ENCODE measurements at regions not wholly inside any gene's neighbourhood (a gene's known extent, or its start where the extent isn't known, plus 50 kb on each side); places are given as distances from the start of the nearest gene placed in this dataset.
A peak's percentile ranks its signal among the peaks of the same experiment; 100 is the strongest.

DNA sequence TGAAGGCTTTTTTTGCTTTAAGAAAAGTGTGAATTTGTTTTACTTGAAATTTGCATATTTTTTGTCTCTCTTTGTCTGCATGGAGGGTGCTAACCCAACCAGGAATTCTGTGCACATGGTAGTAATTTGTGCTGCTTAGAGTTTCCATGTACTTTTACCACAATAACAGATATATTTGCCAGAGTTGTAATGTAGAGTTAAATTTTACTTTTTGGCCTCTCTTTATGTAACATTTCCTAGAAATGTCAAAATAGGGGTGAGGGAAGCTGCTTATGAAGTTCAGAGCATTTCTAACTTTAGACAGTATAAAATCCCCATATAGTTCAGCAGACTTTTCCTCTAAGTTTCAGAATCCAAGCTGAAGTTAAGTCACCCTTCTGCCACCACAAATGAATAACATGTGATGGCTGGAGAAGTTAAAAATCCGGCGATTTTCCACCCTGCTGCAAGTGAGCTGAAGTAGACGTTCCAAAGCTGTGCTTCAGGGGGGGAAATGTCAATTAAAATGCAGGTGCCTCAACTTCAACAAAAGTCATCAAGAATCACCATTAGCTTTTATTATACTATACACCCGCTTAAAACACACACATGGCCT, 385.7 kb upstream of the NR2F2 start:
- DNase-seq (ENCODE audit: low read depth in 2 of 2) = no peak

DNA sequence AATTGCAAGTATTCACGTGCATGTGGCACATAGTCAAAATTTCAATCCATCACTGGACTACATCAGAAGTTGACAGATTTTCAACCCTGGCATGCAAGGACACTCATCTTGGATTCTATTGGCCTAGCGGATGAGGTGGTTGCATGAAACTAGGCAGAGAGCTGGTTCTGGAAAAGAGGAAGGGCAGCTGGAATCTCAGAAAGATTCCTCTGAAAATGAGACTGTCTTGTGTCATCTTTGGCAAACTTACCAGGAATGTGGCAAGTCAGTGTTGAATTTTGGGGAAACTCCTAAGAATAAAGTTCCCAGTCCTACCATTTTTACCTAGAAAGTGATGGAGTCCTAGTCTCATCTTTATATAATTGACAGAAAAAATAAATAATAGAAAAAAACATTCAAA, 384.3 kb upstream of the NR2F2 start:
- no peak for DNase-seq (ENCODE audit: low read depth in 2 of 2)

DNA sequence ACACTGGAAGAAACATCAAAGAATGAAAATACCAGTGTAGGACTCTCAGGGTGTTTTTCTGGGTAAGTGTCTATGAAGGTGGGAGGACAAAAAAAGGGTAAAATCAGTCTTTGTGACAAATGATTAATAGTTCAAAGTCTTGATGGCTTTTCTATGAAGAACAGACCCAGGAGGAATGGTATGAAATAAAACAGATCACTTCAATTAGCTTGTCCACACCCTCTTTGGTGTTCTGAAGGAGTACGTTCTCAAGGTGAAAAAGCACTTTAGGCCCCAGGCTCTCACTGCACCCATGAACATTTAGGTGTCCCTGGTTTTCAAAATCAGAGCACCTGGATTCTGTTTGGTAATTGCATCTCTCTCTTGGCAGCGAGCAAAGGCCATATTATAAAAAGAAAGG, 383.6 kb upstream of the NR2F2 start:
- no peak for DNase-seq (ENCODE audit: low read depth in 2 of 2)

DNA sequence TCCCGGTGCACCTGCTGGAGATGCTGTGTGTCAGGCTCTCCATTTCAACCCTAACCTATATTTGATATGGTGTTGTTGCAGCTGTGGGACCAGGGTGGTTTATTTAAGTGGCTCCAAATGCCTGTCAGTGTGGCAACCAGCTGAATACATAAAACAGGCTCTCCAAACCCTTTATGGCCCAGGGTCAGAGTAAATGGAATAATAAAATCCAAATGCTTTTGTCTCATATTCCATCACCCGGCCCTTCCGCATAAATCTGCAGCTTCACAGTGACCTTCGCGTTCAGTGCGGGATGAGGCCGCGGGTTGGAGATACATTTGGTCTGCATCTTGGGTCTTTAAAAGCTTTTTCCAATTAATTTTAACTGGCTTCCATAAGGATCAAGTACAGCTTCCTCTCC, 382.1 kb upstream of the NR2F2 start:
- DNase-seq (ENCODE audit: low read depth in 2 of 2) = no peak

DNA sequence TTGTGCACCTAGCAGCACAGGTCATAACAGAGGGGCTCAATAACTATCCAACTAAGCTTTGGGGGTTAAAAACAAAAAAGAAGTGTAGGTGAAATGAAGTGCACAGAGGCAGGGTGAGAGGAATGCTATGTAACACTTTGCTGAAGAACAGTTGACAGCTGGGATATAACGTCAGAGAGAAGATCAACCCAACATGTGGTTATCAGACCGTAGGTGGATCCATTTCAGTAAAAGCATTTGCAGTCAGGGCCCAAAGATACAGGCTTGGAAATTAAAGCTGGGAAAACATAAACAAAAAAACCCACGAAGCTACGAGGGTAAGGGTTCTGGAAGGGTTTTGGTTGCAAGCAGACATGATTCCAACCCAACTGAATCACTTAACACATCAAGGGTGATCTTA, 377.5 kb upstream of the NR2F2 start:
- DNase-seq (ENCODE audit: low read depth in 2 of 2) = no peak

DNA sequence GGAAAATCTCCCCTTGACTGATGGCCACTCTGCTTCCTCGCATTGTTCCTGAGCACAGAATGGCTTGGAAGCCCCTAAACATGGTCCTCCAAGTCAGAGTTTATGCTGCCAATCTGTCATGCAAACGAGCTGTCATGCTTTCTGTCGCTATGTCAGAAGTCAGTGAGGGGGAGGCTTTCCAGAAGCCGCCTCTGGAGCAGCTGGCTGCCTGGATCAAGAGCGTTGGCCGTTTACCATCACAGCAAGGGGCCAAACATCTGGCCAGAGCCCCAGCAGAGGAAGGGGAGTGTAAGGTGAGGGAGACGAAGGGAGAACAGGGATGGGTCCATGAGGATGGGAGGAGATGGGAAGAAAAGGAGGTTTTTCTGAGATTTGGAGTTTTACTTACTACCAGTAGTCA, 372.6 kb upstream of the NR2F2 start:
- DNase-seq (ENCODE audit: low read depth in 2 of 2) = no peak

DNA sequence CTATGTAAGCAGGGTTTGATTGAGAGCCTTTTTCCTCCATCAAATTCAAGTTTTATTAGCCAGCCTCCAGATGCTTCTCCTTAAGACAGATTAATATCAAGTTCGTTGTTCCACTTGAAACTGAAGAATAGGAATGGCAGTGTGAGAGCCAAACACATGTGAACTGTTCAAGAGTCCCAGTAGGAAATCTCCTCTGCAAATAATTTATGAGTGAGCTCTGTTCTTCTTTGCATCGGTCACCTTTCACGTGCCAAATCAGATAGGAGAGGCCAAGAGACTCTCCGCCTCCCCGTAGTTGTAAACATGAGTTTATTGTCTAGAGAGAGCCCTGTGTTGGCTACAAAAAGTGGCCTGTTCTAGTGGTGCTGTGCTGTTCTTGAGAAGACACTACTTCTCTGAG, 372.1 kb upstream of the NR2F2 start:
- no peak for DNase-seq (ENCODE audit: low read depth in 2 of 2)

DNA sequence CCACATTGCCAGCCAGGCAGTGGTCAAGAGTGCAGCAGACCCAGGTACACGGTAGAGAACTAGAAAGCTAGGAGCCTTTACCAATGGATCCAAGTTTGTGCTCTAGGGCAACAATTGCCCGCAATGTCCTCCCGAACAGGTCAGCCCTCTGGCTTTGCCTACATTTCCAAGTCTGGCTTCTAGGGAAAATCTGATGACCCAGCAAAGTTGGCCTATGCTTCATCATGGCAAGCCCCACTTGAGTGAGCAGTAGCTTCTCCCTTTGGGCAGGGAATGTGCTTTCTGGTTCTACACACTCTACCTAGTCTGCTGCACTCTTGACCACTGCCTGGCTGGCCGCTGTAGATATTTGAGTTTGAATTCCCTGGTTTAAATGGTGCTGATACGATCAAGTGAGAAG, 361.6 kb upstream of the NR2F2 start:
- DNase-seq (ENCODE audit: low read depth in 2 of 2) = no peak

DNA sequence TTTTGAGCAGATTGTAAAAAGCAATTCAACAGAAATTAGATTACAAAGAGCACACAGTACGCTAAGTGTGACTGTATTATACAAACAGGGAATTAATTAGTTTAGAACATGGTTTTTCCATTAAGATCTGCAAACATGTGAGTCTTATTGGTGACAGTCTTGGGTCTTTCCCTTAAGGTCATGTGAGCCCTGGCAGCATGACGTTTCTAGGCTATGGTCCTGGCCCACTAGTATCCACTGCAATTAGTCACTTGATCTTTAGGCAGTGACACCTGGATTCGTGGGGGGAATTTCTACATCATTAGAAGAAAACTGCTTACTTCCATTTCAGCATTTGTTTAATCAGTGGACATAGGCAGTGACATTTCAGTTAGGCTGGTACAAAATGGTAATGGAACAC, 360.2 kb upstream of the NR2F2 start:
- DNase-seq (ENCODE audit: low read depth in 2 of 2) = no peak

DNA sequence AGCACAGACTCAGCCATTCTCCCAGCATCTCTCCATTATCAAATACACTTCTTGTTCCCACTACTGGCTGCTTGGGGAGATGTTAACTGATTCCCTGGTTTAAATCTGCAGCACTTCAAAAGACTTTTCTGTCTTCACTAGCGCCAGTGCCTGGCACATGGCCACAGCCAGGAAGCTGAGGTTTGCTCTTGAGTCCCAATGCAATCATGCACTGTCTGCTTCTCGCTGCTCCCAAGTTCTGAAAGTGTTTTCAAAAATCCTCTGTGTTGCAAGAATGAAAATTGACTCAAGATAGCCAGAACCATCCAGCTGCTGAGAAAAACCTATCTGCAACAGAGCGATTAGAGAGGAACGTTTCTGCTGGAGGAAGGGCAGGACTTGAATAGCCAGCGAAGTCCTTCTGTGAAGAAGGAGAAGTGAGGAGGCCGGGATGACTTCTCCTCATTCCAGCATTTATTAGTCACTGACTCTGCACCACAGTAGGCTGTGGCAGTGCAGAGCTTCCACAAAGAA, 358.4 kb upstream of the NR2F2 start:
- no peak for DNase-seq (ENCODE audit: low read depth in 2 of 2)

DNA sequence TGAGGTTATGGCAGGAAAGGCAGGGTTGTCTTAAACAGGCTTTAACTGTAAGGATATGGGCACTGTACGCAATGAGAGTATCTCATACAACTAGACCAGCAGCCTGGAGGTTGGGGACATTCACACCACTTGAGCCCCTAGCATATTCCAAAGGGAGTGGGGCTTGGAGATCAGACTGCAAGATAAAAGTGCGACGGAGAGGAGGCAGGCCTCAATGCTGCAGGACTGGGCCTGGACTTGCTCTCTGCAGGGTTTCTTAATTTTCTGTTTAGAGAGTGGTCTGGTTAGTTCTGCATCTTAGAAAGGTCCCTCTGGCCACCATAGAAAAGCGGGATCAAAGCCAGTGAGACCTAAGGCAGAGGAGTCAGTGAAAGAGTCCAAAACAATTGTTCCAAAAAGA, 357.7 kb upstream of the NR2F2 start:
- no peak for DNase-seq (ENCODE audit: low read depth in 2 of 2)

DNA sequence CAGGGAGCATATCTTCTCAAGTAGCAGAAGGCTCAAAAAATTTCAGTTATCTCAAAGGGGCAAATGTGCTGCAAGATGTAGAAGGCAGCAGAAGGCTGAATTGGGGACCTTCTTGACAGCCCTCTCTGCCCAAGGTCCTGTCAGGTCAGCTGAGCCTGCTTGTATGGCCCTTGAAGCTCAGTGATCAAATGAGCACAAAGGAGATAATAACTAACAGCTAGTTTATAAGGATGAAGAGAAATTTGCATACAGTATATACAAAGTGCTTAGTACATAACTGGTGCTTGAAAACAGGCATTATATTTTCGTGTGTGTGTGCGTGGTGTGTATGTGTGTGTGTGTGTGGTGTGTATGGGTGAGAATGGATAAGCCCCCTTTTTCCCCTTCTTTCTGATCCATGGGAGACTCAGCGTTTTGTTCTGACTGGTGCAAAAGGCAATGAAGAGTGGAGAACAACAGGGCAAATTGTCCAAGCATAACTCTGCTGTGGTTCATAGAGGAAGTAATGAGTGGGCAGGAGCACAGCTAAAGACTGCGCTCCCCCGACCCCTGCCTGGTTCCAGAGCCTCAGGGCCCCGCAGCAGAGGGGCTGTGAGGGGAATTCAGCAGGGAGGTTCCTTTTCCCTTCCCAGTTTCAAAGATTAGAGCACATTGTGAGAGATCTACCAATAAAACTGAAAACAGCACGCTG, 356.8 kb upstream of the NR2F2 start:
- DNase-seq (ENCODE audit: low read depth in 2 of 2) = no peak

DNA sequence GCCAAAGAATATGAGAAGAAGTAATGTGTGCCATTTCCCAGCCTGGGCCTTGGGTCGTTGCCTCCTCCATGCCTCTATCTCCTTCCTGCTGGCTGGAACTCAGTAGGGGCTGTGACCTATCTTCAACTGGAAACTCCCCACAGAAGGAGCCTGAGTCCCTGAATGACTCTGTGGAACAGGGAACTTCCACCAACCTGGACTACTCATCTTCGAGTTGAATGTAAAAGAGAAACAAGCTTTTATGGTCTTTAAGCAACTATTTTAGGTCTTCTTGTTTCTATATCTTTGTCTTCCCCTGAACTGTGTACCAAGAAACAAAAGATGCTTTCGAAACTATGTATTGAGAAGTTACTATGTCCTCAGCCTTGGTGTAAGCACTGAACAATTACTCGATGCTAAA, 355.3 kb upstream of the NR2F2 start:
- DNase-seq (ENCODE audit: low read depth in 2 of 2) = no peak

DNA sequence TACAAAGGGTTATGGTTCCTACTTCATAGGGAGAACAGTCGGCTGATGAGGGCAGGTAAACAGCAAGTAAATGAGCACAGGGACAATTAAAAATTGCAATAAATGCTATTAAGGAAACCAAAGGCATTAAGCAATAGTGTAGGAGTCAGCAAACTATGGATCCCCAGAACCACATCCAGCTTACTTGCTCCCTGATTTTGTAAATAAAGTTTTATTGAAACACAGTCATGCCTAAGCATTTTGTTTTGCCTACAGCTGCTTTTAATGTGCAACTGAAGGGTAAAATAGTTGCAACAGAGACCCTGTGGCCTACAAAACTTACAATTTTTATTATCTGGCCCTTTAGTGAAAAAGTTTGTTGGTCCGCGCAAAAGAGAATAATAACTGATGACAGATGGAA, 351.2 kb upstream of the NR2F2 start:
- DNase-seq (ENCODE audit: low read depth in 2 of 2) = no peak

DNA sequence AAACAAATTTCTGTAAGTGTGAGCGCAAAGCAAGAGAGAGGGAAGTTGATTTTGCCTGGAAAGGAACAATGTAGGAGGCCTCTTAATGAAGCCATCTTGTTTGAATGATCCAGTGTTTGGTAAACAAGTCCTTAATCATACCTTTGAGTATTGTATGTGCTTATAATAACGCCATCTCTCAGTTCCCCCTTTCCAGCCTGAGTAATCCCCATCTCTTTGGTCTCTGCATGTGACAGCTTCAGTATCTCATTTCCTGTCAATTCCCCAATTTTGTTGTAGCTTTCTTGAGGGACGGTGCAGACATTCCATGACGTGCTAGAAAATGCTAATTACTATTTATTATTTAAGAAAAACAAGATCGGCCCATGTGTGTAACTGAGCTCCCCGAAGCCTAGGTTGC, 349.3 kb upstream of the NR2F2 start:
- no peak for DNase-seq (ENCODE audit: low read depth in 2 of 2)

DNA sequence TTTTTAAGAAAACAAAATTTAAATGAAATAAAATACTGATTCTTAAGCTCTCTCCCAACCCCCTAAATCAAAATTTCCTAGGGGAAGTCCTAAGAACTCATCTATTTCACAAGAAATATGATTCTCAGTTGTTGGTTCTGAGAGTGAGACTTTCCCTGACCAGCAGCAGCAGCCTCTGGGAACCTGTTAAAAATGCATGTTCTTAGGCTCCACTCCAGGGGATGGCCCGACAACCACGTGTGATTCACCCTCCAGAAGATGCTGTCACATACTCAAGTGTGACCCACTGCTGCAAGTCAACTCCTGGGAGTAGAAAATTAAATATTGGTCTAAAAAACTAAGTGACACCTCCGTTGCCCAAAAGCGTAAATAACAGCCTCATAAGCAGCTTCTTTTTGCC, 343.2 kb upstream of the NR2F2 start:
- DNase-seq (ENCODE audit: low read depth in 2 of 2) = no peak

DNA sequence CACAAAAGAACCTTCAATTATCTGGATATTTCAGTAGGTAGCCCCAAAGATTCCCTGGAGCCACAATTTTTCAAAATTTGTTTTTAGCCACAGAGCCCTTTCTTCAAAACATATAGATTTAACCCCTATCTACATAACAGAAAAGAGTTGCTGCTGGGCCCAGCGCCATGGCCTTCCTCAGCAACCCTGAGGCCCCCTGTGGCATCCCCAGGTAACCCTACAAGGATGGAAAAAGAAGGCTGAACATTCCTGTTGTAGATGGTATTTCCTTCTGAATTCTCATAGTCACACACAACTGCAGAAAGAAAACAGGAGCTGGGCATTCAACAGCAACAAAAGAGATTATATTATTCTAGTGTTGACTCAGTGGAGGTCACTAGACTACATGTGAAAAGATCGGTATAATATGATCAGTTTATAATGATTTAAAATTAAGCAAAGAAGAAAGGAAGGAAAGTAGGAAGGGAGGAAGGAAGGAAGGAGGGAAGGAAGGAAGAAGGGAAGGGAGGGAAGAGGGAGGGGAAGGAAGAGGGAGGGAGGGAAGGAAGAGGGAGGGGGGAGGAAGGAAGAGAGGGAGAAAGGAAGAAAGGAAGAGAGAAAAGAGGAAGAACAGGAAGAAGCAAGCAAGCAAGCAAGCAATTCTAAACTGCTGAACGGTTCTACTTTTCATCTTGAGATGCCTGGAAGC, 342.5 kb upstream of the NR2F2 start:
- DNase-seq (ENCODE audit: low read depth in 2 of 2) = no peak

DNA sequence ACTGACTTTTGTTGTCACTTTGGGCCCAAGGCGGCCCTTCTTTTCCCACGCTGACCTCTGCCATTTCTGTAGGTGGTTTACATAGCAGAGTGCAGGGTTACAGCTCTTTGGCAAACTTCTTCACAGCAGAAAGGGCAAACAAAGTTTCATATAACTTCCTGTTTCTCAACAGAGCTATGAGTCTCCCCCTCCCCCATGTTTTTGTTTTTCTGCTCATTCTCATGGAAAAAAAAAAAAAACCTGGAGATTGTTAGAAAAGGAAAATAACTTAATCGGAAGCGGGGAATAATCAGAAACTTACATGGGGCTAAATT, 342.0 kb upstream of the NR2F2 start:
- no peak for DNase-seq (ENCODE audit: low read depth in 2 of 2)

DNA sequence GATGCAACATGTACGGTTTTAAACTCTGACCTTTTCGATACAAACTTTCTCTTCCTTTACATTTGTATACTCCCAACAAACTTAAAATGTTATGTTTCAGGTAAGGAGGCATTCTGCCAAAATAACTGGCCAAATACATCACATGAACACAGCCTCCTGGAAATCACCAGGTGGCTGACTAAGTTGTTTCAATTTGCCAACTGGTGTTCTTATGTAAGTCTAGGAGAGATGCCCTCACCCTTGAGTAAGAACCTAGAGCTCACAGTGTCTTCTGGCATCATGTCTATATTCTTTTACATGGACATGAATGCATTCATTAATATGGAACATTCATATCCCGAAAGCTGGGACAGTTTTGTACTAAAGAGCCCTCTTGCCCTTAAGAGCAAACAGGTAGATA, 341.1 kb upstream of the NR2F2 start:
- DNase-seq (ENCODE audit: low read depth in 2 of 2) = no peak

DNA sequence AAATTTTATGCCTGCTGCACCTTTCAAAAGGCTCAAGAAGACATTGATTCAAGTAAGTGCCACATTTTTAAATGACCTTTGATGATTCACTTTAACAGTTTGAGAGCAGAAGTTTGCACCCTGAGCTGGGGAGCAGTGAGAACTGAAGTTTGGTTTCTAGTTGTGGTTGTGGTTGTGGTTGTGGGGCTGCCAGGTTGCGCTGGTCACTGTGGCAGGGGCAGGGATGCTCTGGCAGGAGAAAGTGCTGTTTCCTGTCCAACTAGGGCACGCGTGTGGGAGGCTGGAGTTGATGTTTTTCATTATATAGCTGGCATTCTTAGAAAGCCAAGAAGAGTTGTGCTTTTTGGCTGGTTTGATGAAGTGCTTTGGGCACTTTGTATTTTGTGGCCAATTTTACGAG, 339.7 kb upstream of the NR2F2 start:
- no peak for DNase-seq (ENCODE audit: low read depth in 2 of 2)

DNA sequence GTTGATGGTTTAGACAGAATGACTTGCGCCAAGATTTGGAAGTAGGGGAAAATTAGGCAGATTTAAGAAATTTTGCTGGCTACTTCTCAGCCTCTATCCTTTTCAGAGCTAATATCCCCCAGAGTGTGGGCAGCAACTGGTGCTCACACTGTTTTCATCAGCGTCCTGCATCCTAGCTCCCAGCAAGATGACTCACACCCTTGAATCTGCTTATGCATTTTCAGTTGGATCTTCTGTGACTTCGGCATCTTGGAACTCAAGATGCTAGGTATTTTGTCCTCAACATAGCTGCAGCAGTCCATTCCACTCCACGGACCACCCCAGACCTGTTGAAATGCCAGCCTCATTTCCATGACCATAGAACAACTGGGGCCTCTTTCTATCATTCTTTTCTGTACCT, 336.1 kb upstream of the NR2F2 start:
- DNase-seq (ENCODE audit: low read depth in 2 of 2) = no peak

DNA sequence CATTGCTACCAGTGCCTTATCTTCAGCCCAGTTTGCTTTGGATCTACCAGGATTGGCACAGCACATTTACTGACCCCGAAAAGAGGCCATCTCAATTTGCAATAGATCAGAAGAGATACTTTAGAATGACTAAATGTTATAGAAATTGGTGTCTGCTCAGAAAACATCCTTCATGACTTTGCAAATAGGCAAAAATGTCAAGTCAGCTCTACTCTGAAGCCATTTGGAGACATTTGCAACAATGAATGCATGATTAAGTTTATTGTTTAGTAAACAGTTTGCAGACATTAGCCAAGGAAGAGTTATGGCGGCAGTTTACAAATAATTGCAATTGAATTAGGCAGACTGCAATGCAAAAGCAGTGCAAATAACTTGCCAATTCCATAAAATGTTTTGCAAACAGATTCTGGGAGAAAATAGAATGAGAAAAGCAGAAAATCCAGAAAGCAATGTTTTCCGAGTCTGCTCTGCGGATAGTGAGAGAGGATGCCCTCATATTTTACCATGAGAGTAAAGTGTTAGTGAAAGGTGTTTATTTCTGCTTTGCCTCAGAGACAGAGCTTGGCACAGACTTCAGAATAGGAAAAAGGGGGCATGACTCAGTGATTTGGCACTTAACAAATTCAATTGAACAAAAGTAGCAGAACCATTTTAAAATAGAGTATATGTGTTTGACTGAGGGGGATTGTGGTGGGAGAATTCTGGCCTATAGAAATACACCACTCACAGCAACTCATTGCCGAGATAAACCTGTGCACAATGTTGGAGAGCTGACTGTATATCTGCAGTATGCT, 334.9 kb upstream of the NR2F2 start:
- no peak for DNase-seq (ENCODE audit: low read depth in 2 of 2)

DNA sequence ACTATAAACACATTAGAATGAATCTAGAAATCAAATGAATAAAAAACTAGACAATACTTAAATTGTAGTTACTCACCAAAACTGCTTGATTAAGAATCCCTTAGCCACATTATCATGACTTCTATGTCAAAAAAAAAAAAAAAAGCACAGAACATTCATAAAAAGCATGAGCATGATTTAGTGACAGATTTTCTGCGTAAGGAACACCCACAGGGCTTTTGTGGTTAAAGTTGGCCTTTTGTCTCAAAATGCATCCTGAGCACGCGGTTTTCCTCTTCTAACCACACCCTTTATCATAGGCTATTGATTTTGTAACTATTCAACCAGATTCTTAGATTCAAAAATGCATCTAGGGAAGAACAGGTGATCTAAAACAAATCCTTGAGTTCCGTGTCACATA, 334.0 kb upstream of the NR2F2 start:
- DNase-seq (ENCODE audit: low read depth in 2 of 2) = peak in 1 of 2 donors; percentile 0

Measured in stimulated activated CD4-positive, alpha-beta T cell treated with anti-CD3 and anti-CD28 coated beads, Interleukin-15, amount 100 ng/mL, for 48 hours (primary cell).